H9 (cell line): ENCODE measurements at regions not wholly inside any gene's neighbourhood (a gene's known extent, or its start where the extent isn't known, plus 50 kb on each side); places are given as distances from the start of the nearest gene placed in this dataset.

Experiments used
- DNase-seq: peaks from one replicate; pipeline ENCODE4 v3.0.0-alpha.2; 2017
- H2AFZ ChIP-seq: one replicate; pipeline ENCODE4 v1.6.1; 2013; ENCODE audit warnings: mild to moderate bottlenecking, low read length, control low read depth, moderate library complexity
- H2AK5ac ChIP-seq: 2 replicates; pipeline ENCODE4 v1.6.1; 2013; ENCODE audit warnings: low read length, control low read depth, mixed read lengths; ENCODE audit not compliant: insufficient read length
- H2BK120ac ChIP-seq: one replicate; pipeline ENCODE4 v1.6.1; 2013; ENCODE audit warnings: low read depth, mild to moderate bottlenecking, low read length, control low read depth, inconsistent platforms; ENCODE audit not compliant: poor library complexity, severe bottlenecking
- H2BK12ac ChIP-seq: 2 replicates; pipeline ENCODE4 v1.6.1; 2013; ENCODE audit warnings: low read length, control low read depth, mixed read lengths, low read depth; ENCODE audit not compliant: insufficient read length
- H2BK15ac ChIP-seq: 2 replicates; pipeline ENCODE4 v1.6.1; 2013; ENCODE audit warnings: low read depth, low read length, control low read depth
- H2BK20ac ChIP-seq: one replicate; pipeline ENCODE4 v1.6.1; 2013; ENCODE audit warnings: low read depth, mild to moderate bottlenecking, low read length, control low read depth, inconsistent platforms; ENCODE audit not compliant: poor library complexity, severe bottlenecking
- H2BK5ac ChIP-seq: 2 replicates; pipeline ENCODE4 v1.6.1; 2013; ENCODE audit warnings: low read length, control low read depth, mixed read lengths; ENCODE audit not compliant: insufficient read length
- H3K14ac ChIP-seq: 2 replicates; pipeline ENCODE4 v1.6.1; 2013; ENCODE audit warnings: low read length, control low read depth; ENCODE audit not compliant: insufficient read depth
- H3K18ac ChIP-seq: 2 replicates; pipeline ENCODE4 v1.6.1; 2013; ENCODE audit warnings: low read depth, mild to moderate bottlenecking, mixed read lengths, low read length, control low read depth; ENCODE audit not compliant: insufficient read length
- H3K23ac ChIP-seq: 2 replicates; pipeline ENCODE4 v1.6.1; 2013; ENCODE audit warnings: low read length, control low read depth, mixed read lengths, low read depth; ENCODE audit not compliant: insufficient read length
- H3K23me2 ChIP-seq: 2 replicates; pipeline ENCODE4 v1.6.1; 2013; ENCODE audit warnings: low read depth, mild to moderate bottlenecking, mixed read lengths, low read length, control low read depth; ENCODE audit not compliant: insufficient read length, poor library complexity, severe bottlenecking
- H3K27ac ChIP-seq: 2 replicates; pipeline ENCODE4 v1.5.1; 2013; ENCODE audit warnings: low read length, control low read depth, mixed read lengths, low read depth; ENCODE audit not compliant: insufficient read length
- H3K27me3 ChIP-seq: 2 replicates; pipeline ENCODE4 v1.6.1; 2013; ENCODE audit warnings: low read length, control low read depth, inconsistent platforms; ENCODE audit not compliant: insufficient read depth
- H3K4ac ChIP-seq: 2 replicates; pipeline ENCODE4 v1.6.1; 2013; ENCODE audit warnings: low read depth, mild to moderate bottlenecking, control low read depth, inconsistent platforms, low read length, moderate library complexity
- H3K4me1 ChIP-seq: 2 replicates; pipeline ENCODE4 v1.6.1; 2013; ENCODE audit warnings: low read length, control low read depth, inconsistent platforms; ENCODE audit not compliant: insufficient read depth
- H3K4me2 ChIP-seq: 2 replicates; pipeline ENCODE4 v1.6.1; 2013; ENCODE audit warnings: low read length, control low read depth, mixed read lengths; ENCODE audit not compliant: insufficient read length, insufficient read depth
- H3K56ac ChIP-seq: 2 replicates; pipeline ENCODE4 v1.6.1; 2013; ENCODE audit warnings: low read depth, mild to moderate bottlenecking, mixed read lengths, low read length, control low read depth; ENCODE audit not compliant: insufficient read length
- H3K79me1 ChIP-seq: 2 replicates; pipeline ENCODE4 v1.6.1; 2013; ENCODE audit warnings: low read depth, mild to moderate bottlenecking, moderate library complexity, low read length, control low read depth, inconsistent platforms; ENCODE audit not compliant: insufficient read depth, poor library complexity, severe bottlenecking
- H3K79me2 ChIP-seq: 2 replicates; pipeline ENCODE4 v1.6.1; 2013; ENCODE audit warnings: low read length, control low read depth, inconsistent platforms; ENCODE audit not compliant: insufficient read depth
- H3K9ac ChIP-seq: 2 replicates; pipeline ENCODE4 v1.6.1; 2013; ENCODE audit warnings: low read length, control low read depth, mixed read lengths; ENCODE audit not compliant: insufficient read length; ENCODE audit errors: extremely low read depth
- H3K9me3 ChIP-seq: one replicate; pipeline ENCODE4 v1.6.1; 2013; ENCODE audit warnings: low read depth, low read length, inconsistent platforms; ENCODE audit not compliant: control insufficient read depth
- H3T11ph ChIP-seq: one replicate; pipeline ENCODE4 v1.6.1; 2013; ENCODE audit warnings: mild to moderate bottlenecking, low read length, control low read depth, inconsistent platforms
- H4K20me1 ChIP-seq: one replicate; pipeline ENCODE4 v1.6.1; 2013; ENCODE audit not compliant: control insufficient read depth, insufficient read length, insufficient read depth
- H4K5ac ChIP-seq: 2 replicates; pipeline ENCODE4 v1.6.1; 2013; ENCODE audit warnings: low read depth, mild to moderate bottlenecking, mixed read lengths, low read length, control low read depth; ENCODE audit not compliant: insufficient read length
- H4K8ac ChIP-seq: replicated peaks from 2 replicates; pipeline ENCODE4 v1.6.1; 2013; ENCODE audit warnings: low read length, control low read depth, mixed read lengths, low read depth; ENCODE audit not compliant: insufficient read length
- H4K91ac ChIP-seq: 2 replicates; pipeline ENCODE4 v1.6.1; 2013; ENCODE audit warnings: low read depth, mild to moderate bottlenecking, moderate library complexity, mixed read lengths, low read length, control low read depth; ENCODE audit not compliant: insufficient read length
- H3K27ac Mint-ChIP-seq, 3 experiments: 2 replicates in 2 of 3; 3 replicates in 1 of 3; pipeline ENCODE4 v1.8.0; 2020 to 2021; ENCODE audit warnings: mixed read lengths in 3 of 3, mild to moderate bottlenecking in 1 of 3, moderate library complexity in 1 of 3
- H3K27me3 Mint-ChIP-seq: 2 replicates; pipeline ENCODE4 v1.8.0; 2021; ENCODE audit warnings: low read depth, mild to moderate bottlenecking, moderate library complexity, mixed read lengths
- H3K36me3 Mint-ChIP-seq, 3 experiments: 2 replicates in 2 of 3; 3 replicates in 1 of 3; pipeline ENCODE4 v1.8.0; 2020 to 2021; ENCODE audit warnings: low read depth in 3 of 3, mixed read lengths in 3 of 3; ENCODE audit not compliant: insufficient read depth in 1 of 3
- H3K4me1 Mint-ChIP-seq, 2 experiments: 2 replicates each; pipeline ENCODE4 v1.8.0; 2020; ENCODE audit warnings: mixed read lengths in 2 of 2
- H3K4me3 Mint-ChIP-seq, 2 experiments: 2 replicates in 1 of 2; 3 replicates in 1 of 2; pipeline ENCODE4 v1.8.0; 2020 to 2021; ENCODE audit warnings: mild to moderate bottlenecking in 2 of 2, mixed read lengths in 2 of 2, moderate library complexity in 1 of 2
- H3K9me3 Mint-ChIP-seq, 2 experiments: 2 replicates in 1 of 2; 3 replicates in 1 of 2; pipeline ENCODE4 v1.8.0; 2020; ENCODE audit warnings: mild to moderate bottlenecking in 2 of 2, mixed read lengths in 2 of 2, moderate library complexity in 1 of 2
- CTCF ChIP-seq: fragments of 200-600 bp; sonication (generic); conservative IDR thresholded peaks from 3 replicates; pipeline ENCODE4 v1.8.0; 2021; ENCODE audit warnings: antibody characterized with exemption, mild to moderate bottlenecking
- WGBS: extraction: QIAGEN DNeasy Blood & Tissue Kit; methylation state at CpG from one replicate; pipeline ENCODE4 v1.1.7; 2013; ENCODE audit warnings: missing lambda C conversion rate, low lambda C conversion rate, mixed read lengths; ENCODE audit not compliant: insufficient read length; ENCODE audit errors: extremely low coverage; 5-methylcytosine and 5-hydroxymethylcytosine counted together

GRCh38 chr20:60894091-60894490, 358.0 kb upstream of the CDH4 start:
- no peak overlapping the region for H2BK20ac ChIP-seq
- H3K36me3 Mint-ChIP-seq: no peaks in the 10 kb centered on the region

More at GRCh38 chr20:60894091-60894490, 358.0 kb upstream of the CDH4 start:
- no peak overlapping the region for H4K91ac ChIP-seq
- H2BK15ac ChIP-seq: no peak overlapping the region
- H2BK120ac ChIP-seq: no peak overlapping the region
- H2AFZ ChIP-seq: no peak overlapping the region
- H3T11ph ChIP-seq: no peak overlapping the region
- no peak overlapping the region for H3K18ac ChIP-seq
- H3K23me2 ChIP-seq: no peaks in the 10 kb centered on the region
- no peak overlapping the region for H3K23ac ChIP-seq
- no peak for DNase-seq
- H3K27ac Mint-ChIP-seq: no peak overlapping the region
- H3K14ac ChIP-seq: no peak overlapping the region
- H3K4me1 Mint-ChIP-seq: peaks cover 25 to 28% of the 10 kb centered on the region in 2 experiments
- H3K27me3 Mint-ChIP-seq: peaks cover 8% of the 10 kb centered on the region
- no peak for TF ChIP-seq CTCF
- H3K9me3 Mint-ChIP-seq: no peaks in the 10 kb centered on the region
- H2AK5ac ChIP-seq: no peak overlapping the region
- H3K9me3 ChIP-seq: no peaks in the 10 kb centered on the region
- H3K4me1 ChIP-seq: no peaks in the 10 kb centered on the region
- no peak overlapping the region for H3K56ac ChIP-seq
- no peak overlapping the region for H3K4me3 Mint-ChIP-seq
- no peak overlapping the region for H3K4ac ChIP-seq
- no peak overlapping the region for H3K4me2 ChIP-seq
- no peaks in the 10 kb centered on the region for H3K79me1 ChIP-seq
- no peaks in the 10 kb centered on the region for H4K20me1 ChIP-seq
- no peaks in the 10 kb centered on the region for H3K27me3 ChIP-seq
- no peak overlapping the region for H3K9ac ChIP-seq
- no peaks in the 10 kb centered on the region for H3K79me2 ChIP-seq
- no peak overlapping the region for H2BK5ac ChIP-seq
- no peak overlapping the region for H2BK12ac ChIP-seq
- H4K8ac ChIP-seq: no peak overlapping the region
- no CpG with 5 or more reads among the region's 5 CpGs for WGBS
- H4K5ac ChIP-seq: no peak overlapping the region
- H3K27ac ChIP-seq: no peak overlapping the region
